NB4 (cell line): ENCODE measurements at regions not wholly inside any gene's neighbourhood (a gene's known extent, or its start where the extent isn't known, plus 50 kb on each side); places are given as distances from the start of the nearest gene placed in this dataset.
"Not testable (repeated sequence)": the region's sequence is repeated elsewhere in the genome, so short reads cannot be mapped to it uniquely, and the experiment has no call there.

ENCODE experiments used
- CTCF ChIP-seq: IDR thresholded peaks from one replicate; pipeline ENCODE4 v1.5.1; 2012; ENCODE audit warnings: low read depth, low read length
- MYC ChIP-seq: IDR thresholded peaks from 2 replicates; pipeline ENCODE4 v1.6.1; 2011; ENCODE audit warnings: low read depth, low read length
- POLR2A ChIP-seq: IDR thresholded peaks from 2 replicates; pipeline ENCODE4 v1.6.1; 2011; ENCODE audit warnings: mild to moderate bottlenecking; ENCODE audit not compliant: insufficient read length; ENCODE audit errors: extremely low read depth
- TF ChIP-seq, protein P1 (sequence below): IDR thresholded peaks from 2 replicates; pipeline ENCODE4 v1.6.1; 2011; ENCODE audit warnings: low read depth, low read length

- not testable (repeated sequence) for TF ChIP-seq POLR2A, CTCF, MYC
- TF ChIP-seq, protein P1, sequence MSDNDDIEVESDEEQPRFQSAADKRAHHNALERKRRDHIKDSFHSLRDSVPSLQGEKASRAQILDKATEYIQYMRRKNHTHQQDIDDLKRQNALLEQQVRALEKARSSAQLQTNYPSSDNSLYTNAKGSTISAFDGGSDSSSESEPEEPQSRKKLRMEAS, result not testable (repeated sequence)
Observed at GRCh38 chr7:138221388-138221787, 145.1 kb downstream of the AKR1D1 start.
